DMS53 (cell line): ENCODE measurements at regions not wholly inside any gene's neighbourhood (a gene's known extent, or its start where the extent isn't known, plus 50 kb on each side); places are given as distances from the start of the nearest gene placed in this dataset.

Source experiments
- DNase-seq: peaks from one replicate; lab custom pipeline; 2025; lab: John Stamatoyannopoulos, UW

DNA sequence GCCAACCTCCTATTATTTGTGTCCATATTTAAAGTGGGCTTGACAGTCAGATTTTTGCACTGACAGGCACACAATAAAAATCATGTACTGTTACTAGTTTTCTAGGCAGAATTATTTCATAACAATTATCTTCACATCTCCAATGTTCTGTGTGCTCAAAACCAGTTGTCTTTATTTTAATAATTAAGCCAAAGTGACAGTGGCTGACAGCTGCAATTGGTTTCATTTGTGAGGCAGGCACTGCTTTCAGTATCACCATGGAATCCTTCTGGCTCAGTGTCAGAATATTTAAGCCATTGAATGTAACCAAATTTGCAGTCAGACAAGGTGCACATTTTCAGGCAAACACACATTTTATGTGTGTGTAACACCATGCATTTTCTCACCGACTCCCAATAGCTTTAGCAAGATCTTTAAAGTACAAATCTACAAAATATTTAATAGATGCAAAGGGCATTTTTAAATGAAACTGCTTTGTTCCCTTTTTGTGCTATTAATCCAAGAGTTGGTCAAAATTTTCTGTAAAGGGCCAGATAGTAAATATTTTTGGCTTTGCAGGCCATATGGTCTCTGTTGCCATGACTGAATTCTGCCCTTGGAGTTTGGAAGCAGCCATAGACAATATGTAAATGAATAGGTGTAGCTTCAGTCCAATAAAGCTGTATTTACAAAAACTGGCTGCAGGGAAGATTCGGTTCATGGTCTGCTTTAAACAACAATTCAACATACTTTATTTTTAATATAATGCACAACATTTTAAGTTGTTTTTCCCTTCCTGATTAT is 486.0 kb downstream of the KCNJ2 start:
- peak; percentile 46 for DNase-seq

GRCh38 chr17:70658317-70658716 is 489.0 kb downstream of the KCNJ2 start:
- no peak for DNase-seq

- DNase-seq: no peak
Observed at GRCh38 chr17:70658840-70659239, 489.5 kb downstream of the KCNJ2 start.

DNA sequence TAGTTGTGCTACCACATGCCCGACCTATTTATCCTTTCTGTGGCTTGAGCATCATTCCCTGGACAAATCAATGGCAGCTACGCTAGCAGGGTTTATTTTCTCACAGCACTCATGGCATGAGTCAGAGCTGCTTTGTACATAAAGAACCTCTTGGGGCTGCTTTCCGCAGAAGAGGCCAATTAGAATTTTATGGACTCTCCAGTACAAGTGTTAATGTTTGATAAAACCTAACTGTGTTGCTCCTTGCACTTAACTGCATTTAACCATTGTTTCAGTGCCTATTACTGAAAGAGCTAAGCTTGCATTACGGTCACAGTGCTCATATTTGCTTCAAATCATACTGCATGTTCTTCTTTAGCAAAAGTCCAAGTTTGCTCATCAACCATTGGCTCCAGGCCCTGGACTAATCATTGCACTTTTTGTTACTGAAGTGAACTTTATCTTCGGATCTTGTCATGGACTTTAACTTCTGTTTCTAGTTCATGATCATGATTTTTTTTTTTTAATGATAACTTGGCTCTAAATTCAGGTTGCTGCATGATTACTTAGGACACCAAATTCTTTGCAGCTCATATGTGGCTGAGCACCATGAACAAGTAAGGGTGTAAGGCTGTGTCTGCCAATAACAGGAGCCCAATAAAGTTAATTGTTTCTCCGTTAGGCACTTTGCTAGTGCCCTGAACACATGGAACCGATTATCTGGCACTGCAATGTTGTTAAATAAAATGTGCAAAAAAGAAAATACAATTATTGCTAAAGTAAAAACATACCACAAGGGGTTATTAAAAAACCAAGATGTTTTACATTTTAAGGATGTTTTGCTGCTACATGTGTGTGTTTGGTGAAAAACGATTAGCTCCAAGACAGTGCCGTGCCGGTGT is 492.2 kb downstream of the KCNJ2 start:
- peak; percentile 95 for DNase-seq

GRCh38 chr17:70668276-70668937 is 499.1 kb downstream of the KCNJ2 start:
- DNase-seq: peak; percentile 87

GRCh38 chr17:70668938-70669778 is 499.8 kb downstream of the KCNJ2 start:
- peak; percentile 36 for DNase-seq

DNA sequence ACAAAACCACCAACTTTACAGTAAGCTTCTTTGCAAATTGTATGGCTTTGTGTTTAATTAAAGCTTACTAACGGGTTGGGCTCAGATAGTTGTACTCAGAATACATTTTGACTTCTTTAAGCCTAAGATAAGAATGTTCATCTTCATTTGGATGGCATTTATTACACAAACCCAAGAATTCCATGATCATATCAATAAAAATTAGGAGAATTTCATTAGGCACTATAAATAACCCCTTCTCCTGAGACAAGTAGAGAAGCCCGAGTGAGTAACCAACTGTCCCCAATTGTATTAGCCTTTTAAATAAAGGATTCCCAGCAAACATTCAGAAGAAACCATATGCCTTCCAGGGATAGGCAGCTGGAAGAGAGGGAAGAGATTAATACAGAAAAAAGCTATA is 504.7 kb downstream of the KCNJ2 start:
- DNase-seq: no peak

- DNase-seq: no peak
Observed at GRCh38 chr17:70675070-70675590, 505.8 kb downstream of the KCNJ2 start.

GRCh38 chr17:70677783-70678647 is 508.7 kb downstream of the KCNJ2 start:
- peak; percentile 45 for DNase-seq

GRCh38 chr17:70678889-70679288 is 509.6 kb downstream of the KCNJ2 start:
- DNase-seq: no peak

DNA sequence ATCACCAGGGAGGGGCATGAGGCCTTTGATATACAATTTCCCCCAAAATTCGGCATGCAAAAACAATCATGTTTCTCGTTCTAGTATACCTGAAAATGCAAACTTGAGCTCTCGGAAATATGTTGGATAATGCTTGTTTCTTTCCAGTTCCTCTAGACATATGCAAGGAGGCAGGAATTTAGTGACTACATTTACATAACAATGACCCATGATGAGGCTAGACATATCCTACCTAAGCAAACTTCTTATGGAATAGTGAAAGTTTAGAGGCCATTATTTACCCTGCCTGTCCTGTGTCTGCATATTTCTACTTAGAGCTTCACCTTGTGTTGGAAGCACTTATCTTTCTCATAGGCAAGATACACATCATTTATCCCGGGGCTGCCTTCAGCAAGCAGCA is 514.6 kb downstream of the KCNJ2 start:
- no peak for DNase-seq

- no peak for DNase-seq
Observed at GRCh38 chr17:70687421-70687820, 518.1 kb downstream of the KCNJ2 start.

- no peak for DNase-seq
Observed at GRCh38 chr17:70691150-70691549, 521.8 kb downstream of the KCNJ2 start.

DNA sequence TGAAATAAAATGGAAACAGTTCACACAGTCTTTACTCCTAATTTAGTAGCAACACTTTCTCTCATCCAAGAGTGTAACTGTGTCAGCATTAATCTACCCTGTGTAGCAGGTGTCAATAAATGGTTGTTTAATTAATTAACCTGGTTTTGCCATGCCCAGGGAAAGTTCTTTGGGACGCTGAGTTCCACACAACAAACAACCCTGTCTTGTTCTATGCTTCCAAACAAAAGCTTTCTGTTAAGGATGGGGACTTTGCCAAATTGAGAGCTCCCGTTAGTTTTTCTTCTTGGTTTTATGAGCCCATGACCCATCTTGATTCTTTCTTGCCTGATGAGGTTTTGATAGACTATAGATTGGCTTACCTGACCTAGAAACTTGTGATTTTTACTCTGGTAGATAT is 530.1 kb downstream of the KCNJ2 start:
- DNase-seq: no peak

- DNase-seq: no peak
Observed at GRCh38 chr17:70702683-70703255, 533.4 kb downstream of the KCNJ2 start.

DNA sequence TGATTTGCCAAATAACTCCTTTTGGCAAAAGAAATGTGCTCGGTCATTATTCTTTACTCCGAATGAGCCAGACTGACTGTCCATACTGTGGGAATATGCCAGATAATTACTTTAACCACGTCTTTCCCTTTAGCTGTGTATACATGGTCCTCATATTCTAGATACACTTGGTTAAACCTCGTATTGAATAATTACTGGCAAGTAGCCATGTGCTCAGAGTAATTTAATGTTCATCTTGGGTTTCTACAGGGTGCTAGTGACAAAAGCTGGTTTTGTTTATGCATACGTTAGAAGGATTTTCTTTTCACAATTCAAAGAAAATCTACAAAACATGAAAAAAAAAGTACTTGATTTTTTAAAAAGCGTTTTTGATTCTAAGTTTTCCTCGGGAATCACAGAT is 540.3 kb downstream of the KCNJ2 start:
- no peak for DNase-seq

DNA sequence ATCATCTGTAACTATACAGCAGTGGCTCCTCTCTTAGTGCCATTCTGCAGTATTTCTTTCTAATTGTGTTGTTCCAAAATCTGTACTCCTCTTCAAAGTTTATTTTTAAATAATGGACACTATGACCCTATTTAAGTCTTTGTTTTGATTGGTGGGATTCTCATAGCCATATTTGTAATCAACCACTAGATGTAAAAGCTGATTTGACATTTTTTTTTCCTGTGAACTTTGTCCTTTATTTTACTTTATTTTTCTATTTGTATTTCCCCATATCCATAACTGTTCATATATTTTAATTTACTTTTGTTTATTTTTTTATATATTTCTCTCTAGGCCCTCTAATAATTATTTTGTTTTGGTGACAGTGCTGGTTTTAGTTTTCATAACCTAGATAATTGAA is 544.4 kb downstream of the KCNJ2 start:
- DNase-seq: no peak

GRCh38 chr17:70716551-70716950 is 547.2 kb downstream of the KCNJ2 start:
- DNase-seq: no peak

DNA sequence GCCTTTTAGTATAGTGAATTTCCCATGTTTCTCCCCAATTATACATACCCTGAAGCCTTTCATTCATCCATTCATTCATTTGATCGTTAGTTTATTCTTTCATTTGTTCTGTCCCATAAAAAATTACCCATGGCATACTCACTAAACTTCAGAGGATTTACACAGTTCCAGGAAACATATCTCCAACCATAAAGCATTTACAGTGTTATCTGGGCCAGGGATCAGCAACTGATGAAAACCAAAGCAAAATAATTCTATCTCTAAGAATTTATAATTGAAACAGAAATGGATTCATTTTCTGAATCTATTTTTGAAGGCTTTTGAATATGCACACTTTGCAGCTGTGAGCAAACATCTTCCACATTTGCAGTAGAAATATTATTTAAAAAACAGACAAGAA is 547.7 kb downstream of the KCNJ2 start:
- DNase-seq: no peak

GRCh38 chr17:70736375-70736957 is 567.1 kb downstream of the KCNJ2 start:
- no peak for DNase-seq
